ENCODE measurements at regions not wholly inside any gene's neighbourhood (a gene's known extent, or its start where the extent isn't known, plus 50 kb on each side); places are given as distances from the start of the nearest gene placed in this dataset.
"Not testable (repeated sequence)": the region's sequence is repeated elsewhere in the genome, so short reads cannot be mapped to it uniquely, and the experiment has no call there.

DNA sequence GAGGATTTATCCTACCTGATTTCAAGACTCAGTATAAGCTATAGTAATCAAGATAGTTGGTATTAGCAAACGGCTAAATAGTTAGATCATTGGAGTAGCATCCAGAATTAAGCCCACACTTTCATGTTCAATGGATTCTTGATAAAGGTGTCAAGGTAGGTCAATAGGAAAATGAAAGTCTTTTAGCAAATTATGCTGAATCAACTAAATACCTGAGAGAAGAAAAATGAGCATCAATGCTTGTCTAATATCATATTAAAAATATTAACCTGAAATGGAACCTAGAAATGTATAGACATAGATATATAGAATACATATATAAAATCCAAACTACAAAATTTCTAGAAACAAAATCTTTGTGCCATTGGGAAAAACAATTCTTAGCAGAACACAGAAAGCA, 685.6 kb downstream of the DTWD2 start:
- ChIA-PET POLR2A (no interaction called here), CTCF (no interaction called here)
- no peak for DNase-seq
- ATAC-seq = no peak
- no peaks in the 10 kb centered on the region for H3K27me3 Mint-ChIP-seq
- no peaks in the 10 kb centered on the region for H3K4me1 Mint-ChIP-seq (ENCODE audit: low read depth)
- no peak overlapping the region for H3K4me3 Mint-ChIP-seq
- H3K36me3 Mint-ChIP-seq (ENCODE audit: low read depth) = no peaks in the 10 kb centered on the region
- no peak overlapping the region for H3K27ac Mint-ChIP-seq
- TF ChIP-seq, protein P1, sequence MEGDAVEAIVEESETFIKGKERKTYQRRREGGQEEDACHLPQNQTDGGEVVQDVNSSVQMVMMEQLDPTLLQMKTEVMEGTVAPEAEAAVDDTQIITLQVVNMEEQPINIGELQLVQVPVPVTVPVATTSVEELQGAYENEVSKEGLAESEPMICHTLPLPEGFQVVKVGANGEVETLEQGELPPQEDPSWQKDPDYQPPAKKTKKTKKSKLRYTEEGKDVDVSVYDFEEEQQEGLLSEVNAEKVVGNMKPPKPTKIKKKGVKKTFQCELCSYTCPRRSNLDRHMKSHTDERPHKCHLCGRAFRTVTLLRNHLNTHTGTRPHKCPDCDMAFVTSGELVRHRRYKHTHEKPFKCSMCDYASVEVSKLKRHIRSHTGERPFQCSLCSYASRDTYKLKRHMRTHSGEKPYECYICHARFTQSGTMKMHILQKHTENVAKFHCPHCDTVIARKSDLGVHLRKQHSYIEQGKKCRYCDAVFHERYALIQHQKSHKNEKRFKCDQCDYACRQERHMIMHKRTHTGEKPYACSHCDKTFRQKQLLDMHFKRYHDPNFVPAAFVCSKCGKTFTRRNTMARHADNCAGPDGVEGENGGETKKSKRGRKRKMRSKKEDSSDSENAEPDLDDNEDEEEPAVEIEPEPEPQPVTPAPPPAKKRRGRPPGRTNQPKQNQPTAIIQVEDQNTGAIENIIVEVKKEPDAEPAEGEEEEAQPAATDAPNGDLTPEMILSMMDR (IDR thresholded peaks at IDR 0.05) = no peak
- intact Hi-C loops (cut with micrococcal nuclease) = no loop called here
- H3K9me3 Mint-ChIP-seq = peaks cover 1% of the 10 kb centered on the region

DNA sequence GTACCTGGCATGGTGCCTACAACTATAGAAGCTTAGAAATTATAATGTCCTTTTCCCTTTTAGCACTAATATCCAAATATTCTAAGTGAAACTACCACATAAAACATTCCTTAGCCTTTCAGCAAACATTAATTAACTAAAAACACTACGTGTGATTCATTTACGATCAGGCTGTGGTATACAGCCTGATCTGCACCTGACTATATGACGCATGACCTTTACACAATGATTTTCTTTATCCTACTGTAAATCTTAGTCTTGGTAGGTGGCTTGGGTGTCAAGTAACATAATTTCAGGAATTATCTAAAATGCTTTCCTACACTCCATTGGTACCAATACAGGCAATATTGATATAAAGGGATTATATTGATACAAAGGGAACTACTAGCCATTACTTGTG, 686.7 kb downstream of the DTWD2 start:
- ChIA-PET CTCF (no interaction called here), POLR2A (no interaction called here)
- DNase-seq = no peak
- TF ChIP-seq, protein P1 (IDR thresholded peaks at IDR 0.05) = no peak
- Mint-ChIP-seq H3K9me3 (peaks cover 1% of the 10 kb centered on the region), H3K4me1 (ENCODE audit: low read depth) (no peaks in the 10 kb centered on the region), H3K4me3 (no peak overlapping the region), H3K27me3 (no peaks in the 10 kb centered on the region), H3K27ac (no peak overlapping the region), H3K36me3 (ENCODE audit: low read depth) (no peaks in the 10 kb centered on the region)
- ATAC-seq = no peak
- intact Hi-C loops (cut with micrococcal nuclease) = no loop called here

DNA sequence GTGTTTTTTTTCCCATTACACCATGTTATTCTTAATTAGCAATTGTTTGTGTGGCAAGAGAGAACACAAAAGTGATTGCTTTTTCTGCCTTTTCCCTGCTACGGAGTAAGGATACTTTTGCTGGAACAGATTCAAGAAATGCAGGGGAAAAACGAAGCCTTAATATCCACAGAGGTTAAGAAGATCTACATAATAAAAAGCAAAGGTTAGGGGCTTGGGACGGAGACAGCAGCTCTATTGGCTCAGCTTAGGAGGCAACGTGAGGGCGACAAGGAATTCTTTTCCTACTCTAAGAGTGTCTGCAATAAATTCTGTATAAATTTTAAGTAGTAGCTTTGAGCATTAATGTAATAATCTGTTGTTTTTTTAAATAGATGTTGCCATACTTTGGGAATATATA, 693.3 kb downstream of the DTWD2 start:
- H3K27me3 Mint-ChIP-seq = no peaks in the 10 kb centered on the region
- DNase-seq (no peak), ATAC-seq (no peak)
- intact Hi-C loops (cut with micrococcal nuclease) = no loop called here
- ChIA-PET CTCF (interaction anchor here (0.6 kb wide), 1 partner anchor 492 kb away, joined by 3 read pairs; no protein-coding TSS in a partner anchor), POLR2A (no interaction called here)
- H3K9me3 Mint-ChIP-seq = no peaks in the 10 kb centered on the region
- H3K36me3 Mint-ChIP-seq (ENCODE audit: low read depth) = no peaks in the 10 kb centered on the region
- no peaks in the 10 kb centered on the region for H3K4me1 Mint-ChIP-seq (ENCODE audit: low read depth)
- TF ChIP-seq, protein P1 (IDR thresholded peaks at IDR 0.05) = no peak
- H3K27ac Mint-ChIP-seq = no peak overlapping the region
- no peak overlapping the region for H3K4me3 Mint-ChIP-seq

DNA sequence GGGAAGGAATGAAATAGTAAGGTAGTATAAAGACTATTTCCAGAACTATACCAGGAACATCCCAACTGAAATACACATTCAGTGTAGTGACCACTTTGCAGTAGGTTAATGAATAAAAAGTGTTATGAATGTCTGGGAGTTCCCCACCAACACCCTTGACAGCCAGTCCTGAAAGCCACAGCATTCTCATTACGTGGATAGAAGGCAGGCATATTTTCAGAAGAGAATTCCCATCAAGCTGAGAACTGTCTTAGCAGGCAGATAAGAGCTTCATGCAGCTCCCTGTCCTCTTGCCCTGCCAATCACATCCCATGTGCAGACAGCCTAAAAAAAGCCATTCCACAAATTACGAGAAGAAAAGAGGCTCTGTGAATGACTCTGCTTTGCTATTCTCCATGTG, 695.0 kb downstream of the DTWD2 start:
- CTCF ChIA-PET = no interaction called here

DNA sequence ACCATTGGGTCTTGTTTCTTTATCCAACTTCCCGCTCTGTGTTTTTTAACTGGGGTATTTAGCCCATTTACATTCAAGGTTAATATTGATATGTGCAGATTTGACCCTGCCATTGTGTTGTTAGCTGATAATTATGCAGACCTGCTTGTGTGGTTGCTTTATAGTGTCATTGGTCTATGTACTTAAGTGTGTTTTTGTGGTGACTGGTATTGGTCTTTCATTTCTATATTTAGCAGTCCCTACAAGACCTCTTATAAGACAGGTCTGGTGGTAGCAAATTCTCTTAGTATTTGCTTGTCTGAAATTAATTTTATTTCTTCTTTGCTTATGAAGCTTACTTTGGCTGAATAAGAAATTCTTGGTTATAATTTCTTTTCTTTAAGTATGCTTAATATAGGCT, 698.1 kb downstream of the DTWD2 start:
- ATAC-seq = no peak
- TF ChIP-seq, protein P1 (IDR thresholded peaks at IDR 0.05) = no peak
- Mint-ChIP-seq H3K27ac (no peak overlapping the region), H3K9me3 (no peaks in the 10 kb centered on the region), H3K27me3 (no peaks in the 10 kb centered on the region), H3K4me3 (no peak overlapping the region), H3K36me3 (ENCODE audit: low read depth) (no peaks in the 10 kb centered on the region), H3K4me1 (ENCODE audit: low read depth) (no peaks in the 10 kb centered on the region)
- no peak for DNase-seq
- intact Hi-C loops (cut with micrococcal nuclease) = no loop called here
- ChIA-PET CTCF (no interaction called here), POLR2A (no interaction called here)

More for the DNA sequence above, 695.0 kb downstream of the DTWD2 start:
- H3K4me3 Mint-ChIP-seq = no peak overlapping the region
- H3K27ac Mint-ChIP-seq = no peak overlapping the region
- no peak for DNase-seq
- no peaks in the 10 kb centered on the region for H3K9me3 Mint-ChIP-seq
- TF ChIP-seq, protein P1 (IDR thresholded peaks at IDR 0.05) = no peak
- no peak for ATAC-seq
- POLR2A ChIA-PET = no interaction called here
- H3K27me3 Mint-ChIP-seq = no peaks in the 10 kb centered on the region
- intact Hi-C loops (cut with micrococcal nuclease) = no loop called here
- H3K36me3 Mint-ChIP-seq (ENCODE audit: low read depth) = no peaks in the 10 kb centered on the region
- no peaks in the 10 kb centered on the region for H3K4me1 Mint-ChIP-seq (ENCODE audit: low read depth)

DNA sequence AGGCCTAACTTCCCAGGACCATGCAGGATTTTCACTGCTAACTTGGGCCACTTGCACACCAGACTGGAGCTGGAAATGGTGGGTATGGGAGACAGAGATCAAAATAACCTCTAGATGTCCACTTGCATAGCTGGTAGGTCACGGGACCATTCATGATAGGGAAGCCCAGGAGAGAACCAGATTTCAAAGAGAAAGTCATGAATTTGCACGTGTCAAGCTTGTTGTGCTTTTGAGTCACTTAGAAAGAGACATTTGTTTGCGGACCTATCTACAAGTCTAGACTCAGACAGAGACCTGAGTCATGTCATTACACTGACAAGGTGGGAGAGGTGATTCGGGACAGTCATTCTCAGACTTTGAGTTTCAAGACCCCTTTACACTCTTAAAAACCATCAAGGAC, 704.1 kb downstream of the DTWD2 start:
- CTCF ChIA-PET; H3K36me3 Mint-ChIP-seq (ENCODE audit: low read depth); DNase-seq: not testable (repeated sequence)

DNA sequence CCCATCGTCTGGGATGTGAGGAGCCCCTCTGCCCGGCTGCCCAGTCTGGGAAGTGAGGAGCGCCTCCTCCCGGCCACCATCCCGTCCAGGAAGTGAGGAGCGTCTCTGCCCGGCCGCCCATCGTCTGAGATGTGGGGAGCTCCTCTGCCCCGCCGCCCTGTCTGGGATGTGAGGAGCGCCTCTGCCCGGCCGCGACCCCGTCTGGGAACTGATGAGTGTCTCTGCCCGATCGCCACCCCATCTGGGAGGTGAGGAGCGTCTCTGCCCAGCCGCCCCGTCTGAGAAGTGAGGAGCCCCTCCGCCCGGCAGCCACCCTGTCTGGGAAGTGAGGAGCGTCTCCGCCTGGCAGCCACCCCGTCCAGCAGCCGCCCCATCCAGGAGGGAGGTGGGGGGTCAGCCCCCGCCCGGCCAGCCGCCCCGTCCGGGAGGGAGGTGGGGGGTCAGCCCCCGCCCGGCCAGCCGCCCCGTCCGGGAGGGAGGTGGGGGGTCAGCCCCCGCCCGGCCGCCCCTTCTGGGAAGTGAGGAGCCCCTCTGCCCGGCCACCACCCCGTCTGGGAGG, 705.8 kb downstream of the DTWD2 start:
- H3K27me3 Mint-ChIP-seq; CTCF ChIA-PET; ATAC-seq; POLR2A ChIA-PET; H3K36me3 Mint-ChIP-seq (ENCODE audit: low read depth); H3K4me1 Mint-ChIP-seq (ENCODE audit: low read depth); H3K4me3 Mint-ChIP-seq; H3K9me3 Mint-ChIP-seq; intact Hi-C loops (cut with micrococcal nuclease); H3K27ac Mint-ChIP-seq; DNase-seq: not testable (repeated sequence)

More for the DNA sequence above, 704.1 kb downstream of the DTWD2 start:
- H3K27me3 Mint-ChIP-seq; ATAC-seq; H3K4me1 Mint-ChIP-seq (ENCODE audit: low read depth); intact Hi-C loops (cut with micrococcal nuclease); H3K9me3 Mint-ChIP-seq; POLR2A ChIA-PET; H3K27ac Mint-ChIP-seq; H3K4me3 Mint-ChIP-seq: not testable (repeated sequence)
